Keratinocyte (primary cell): ENCODE measurements at regions not wholly inside any gene's neighbourhood (a gene's known extent, or its start where the extent isn't known, plus 50 kb on each side); places are given as distances from the start of the nearest gene placed in this dataset.

Experiments used
- DNase-seq: peaks from one replicate; pipeline ENCODE4 v3.0.0-alpha.2; 2011; ENCODE audit warnings: low read depth, missing footprints, low spot score
- FAIRE-seq: peaks from 2 replicates; lab custom pipeline; 2011; peaks lifted over from hg19 to GRCh38; lab: Jason Lieb, UNC
- H2AFZ ChIP-seq: 2 replicates; pipeline ENCODE4 v1.6.0; 2012; ENCODE audit warnings: low read length, control low read depth, inconsistent platforms; ENCODE audit not compliant: control insufficient read depth
- H3K27ac ChIP-seq: 2 replicates; pipeline ENCODE4 v1.5.1; 2011; ENCODE audit warnings: low read length; ENCODE audit not compliant: control insufficient read depth, insufficient read depth
- H3K27me3 ChIP-seq: 3 replicates; pipeline ENCODE4 v1.6.0; 2011; ENCODE audit warnings: low read length; ENCODE audit not compliant: control insufficient read depth, insufficient read depth; ENCODE audit errors: extremely low read depth
- H3K36me3 ChIP-seq, 2 experiments: 2 replicates in 1 of 2; 3 replicates in 1 of 2; pipeline ENCODE4 v1.5.1; 2011; ENCODE audit warnings: low read length in 2 of 2, mild to moderate bottlenecking in 1 of 2; ENCODE audit not compliant: control insufficient read depth in 2 of 2, insufficient read depth in 2 of 2; ENCODE audit errors: extremely low read depth in 1 of 2
- H3K4me1 ChIP-seq: 3 replicates; pipeline ENCODE4 v1.5.1; 2011; ENCODE audit warnings: low read length; ENCODE audit not compliant: control insufficient read depth, insufficient read depth; ENCODE audit errors: extremely low read depth
- H3K4me2 ChIP-seq: 3 replicates; pipeline ENCODE4 v1.6.0; 2011; ENCODE audit warnings: low read depth, low read length; ENCODE audit not compliant: control insufficient read depth, insufficient read depth; ENCODE audit errors: extremely low read depth
- H3K4me3 ChIP-seq, 3 experiments: fragments of 200-600 bp in 1 of 3; sonication (generic) in 1 of 3; 2 replicates in 2 of 3; 3 replicates in 1 of 3; pipeline ENCODE4 v1.5.1; 2011 to 2016; ENCODE audit warnings: low read length in 3 of 3, mild to moderate bottlenecking in 3 of 3, control low read depth in 2 of 3, inconsistent platforms in 1 of 3, low read depth in 1 of 3, mixed read lengths in 1 of 3, mixed run types in 1 of 3, moderate library complexity in 1 of 3; ENCODE audit not compliant: control insufficient read depth in 2 of 3, insufficient read depth in 2 of 3; ENCODE audit errors: extremely low read depth in 1 of 3
- H3K79me2 ChIP-seq: 2 replicates; pipeline ENCODE4 v1.6.0; 2012; ENCODE audit warnings: low read length; ENCODE audit not compliant: control insufficient read depth, insufficient read depth
- H3K9ac ChIP-seq: 3 replicates; pipeline ENCODE4 v1.6.0; 2011; ENCODE audit warnings: low read length; ENCODE audit not compliant: control insufficient read depth, insufficient read depth; ENCODE audit errors: extremely low read depth
- H3K9me1 ChIP-seq: 3 replicates; pipeline ENCODE4 v1.6.0; 2011; ENCODE audit warnings: low read length; ENCODE audit not compliant: control insufficient read depth, insufficient read depth; ENCODE audit errors: extremely low read depth
- H3K9me3 ChIP-seq: 2 replicates; pipeline ENCODE4 v1.5.1; 2012; ENCODE audit warnings: low read depth, low read length; ENCODE audit not compliant: control insufficient read depth
- H4K20me1 ChIP-seq: 3 replicates; pipeline ENCODE4 v1.6.0; 2011; ENCODE audit warnings: low read length; ENCODE audit not compliant: control insufficient read depth, insufficient read depth; ENCODE audit errors: extremely low read depth
- CTCF ChIP-seq, 3 experiments: IDR thresholded peaks in 1 of 3; conservative IDR thresholded peaks in 1 of 3; optimal IDR thresholded peaks in 1 of 3; 2 replicates in 2 of 3; 3 replicates in 1 of 3; pipeline versions ENCODE3 to v1.5.1; 2011; ENCODE audit warnings: low read length in 3 of 3, mild to moderate bottlenecking in 3 of 3, moderate library complexity in 2 of 3, control low read depth in 1 of 3, inconsistent platforms in 1 of 3; ENCODE audit not compliant: insufficient read depth in 2 of 3; ENCODE audit errors: extremely low read depth in 1 of 3
- EZH2 ChIP-seq: IDR thresholded peaks from one replicate; pipeline ENCODE4 v1.6.1; 2012; ENCODE audit warnings: inconsistent platforms, mild to moderate bottlenecking, low read length, moderate library complexity
- dilution Hi-C: fragments of 300-500 bp; cut with MboI; formaldehyde crosslinking; loops from one replicate; pipeline ENCODE4 v1.7.0; 2020; ENCODE audit warnings: low sequenced_read_pairs; ENCODE audit not compliant: extremely low pct_ligation_motif_present

- Histone ChIP-seq H4K20me1 (no peaks in the 10 kb centered on the region), H3K27me3 (no peaks in the 10 kb centered on the region), H3K4me2 (no peak overlapping the region), H3K79me2 (no peaks in the 10 kb centered on the region), H3K4me1 (no peaks in the 10 kb centered on the region), H3K9me1 (no peaks in the 10 kb centered on the region), H3K27ac (no peak overlapping the region), H2AFZ (no peak overlapping the region), H3K9me3 (no peaks in the 10 kb centered on the region), H3K9ac (no peak overlapping the region), H3K36me3 (no peaks in the 10 kb centered on the region), H3K4me3 (no peak overlapping the region)
- TF ChIP-seq EZH2: no peak
- TF ChIP-seq CTCF (optimal IDR thresholded peaks at IDR 0.05 in 1 of 3, IDR thresholded peaks at IDR 0.05 in 1 of 3, conservative IDR thresholded peaks at IDR 0.05 in 1 of 3; ENCODE audit: extremely low read depth in 1 of 3, insufficient read depth in 2 of 3, low read length in 3 of 3): no peak
- DNase-seq (no peak), FAIRE-seq (no peak)
- dilution Hi-C loops: no loop called here
Observed at GRCh38 chr17:69900101-69900500, 174.9 kb upstream of the KCNJ16 start.

- Histone ChIP-seq H3K27ac (no peak overlapping the region), H3K4me3 (no peak overlapping the region), H4K20me1 (no peaks in the 10 kb centered on the region), H3K4me2 (no peak overlapping the region), H3K9me3 (no peaks in the 10 kb centered on the region), H3K36me3 (no peaks in the 10 kb centered on the region), H3K9me1 (no peaks in the 10 kb centered on the region), H3K4me1 (no peaks in the 10 kb centered on the region), H3K79me2 (no peaks in the 10 kb centered on the region), H3K27me3 (no peaks in the 10 kb centered on the region), H2AFZ (no peak overlapping the region), H3K9ac (no peak overlapping the region)
- dilution Hi-C loops: no loop called here
- FAIRE-seq (no peak), DNase-seq (no peak)
- TF ChIP-seq CTCF (optimal IDR thresholded peaks at IDR 0.05 in 1 of 3, IDR thresholded peaks at IDR 0.05 in 1 of 3, conservative IDR thresholded peaks at IDR 0.05 in 1 of 3; ENCODE audit: extremely low read depth in 1 of 3, insufficient read depth in 2 of 3, low read length in 3 of 3): no peak
Observed at GRCh38 chr17:69900829-69901228, 174.2 kb upstream of the KCNJ16 start.
